Right lobe of liver (tissue), 6 donors: ENCODE measurements at regions not wholly inside any gene's neighbourhood (a gene's known extent, or its start where the extent isn't known, plus 50 kb on each side); places are given as distances from the start of the nearest gene placed in this dataset.
A peak's percentile ranks its signal among the peaks of the same experiment; 100 is the strongest.

ENCODE experiments used
- ATAC-seq, 4 donors: fragments of 200-7000 bp; cut with Tn5 transposase; one replicate each; pipeline ENCODE4 v1.9.1; 2020; ENCODE audit warnings: mild to moderate bottlenecking in 4 of 4, moderate library complexity in 4 of 4
- DNase-seq, 3 donors: peaks; one replicate each; pipeline ENCODE4 v3.0.0-alpha.2; 2020
- H3K27ac ChIP-seq, 3 donors: fragments of 200-600 bp; one replicate each; pipeline ENCODE4 v1.8.0; 2022
- H3K27me3 ChIP-seq, 2 donors: fragments of 200-600 bp; one replicate each; pipeline ENCODE4 v1.8.0; 2022
- H3K36me3 ChIP-seq, 4 donors: fragments of 200-600 bp; sonication (generic) in 1 of 4; one replicate each; pipeline versions ENCODE4 v1.5.1 to v1.8.0; 2017 to 2022; ENCODE audit warnings: control low read depth in 1 of 4
- H3K4me1 ChIP-seq, 4 donors: fragments of 200-600 bp; sonication (generic) in 1 of 4; one replicate each; pipeline versions ENCODE4 v1.5.1 to v1.8.0; 2017 to 2022; ENCODE audit warnings: control low read depth in 1 of 4
- H3K4me3 ChIP-seq, 3 donors: fragments of 200-600 bp; one replicate each; pipeline ENCODE4 v1.8.0; 2022
- H3K9me3 ChIP-seq, 4 donors: fragments of 200-600 bp; sonication (generic) in 1 of 4; one replicate each; pipeline versions ENCODE4 v1.5.1 to v1.8.0; 2017 to 2022; ENCODE audit warnings: control low read depth in 1 of 4
- CTCF ChIP-seq, 4 donors: fragments of 200-600 bp in 3 of 4; fragments of 450-650 bp in 1 of 4; IDR thresholded peaks; one replicate each; pipeline versions ENCODE4 v1.5.1 to v1.8.0; 2016 to 2022; ENCODE audit warnings: antibody characterized with exemption in 4 of 4, mild to moderate bottlenecking in 2 of 4
- POLR2A ChIP-seq: fragments of 450-650 bp; IDR thresholded peaks from one replicate; pipeline ENCODE4 v1.6.1; 2017; ENCODE audit warnings: antibody characterized with exemption, mild to moderate bottlenecking
- WGBS: methylation state at CpG from one replicate; pipeline ENCODE4 v1.1.6; 2018; ENCODE audit warnings: low coverage, low lambda C conversion rate; ENCODE audit not compliant: insufficient coverage; ENCODE audit errors: missing lambda C conversion rate; 5-methylcytosine and 5-hydroxymethylcytosine counted together
- intact Hi-C, 2 donors: fragments of 100-400 bp; cut with DNase I; formaldehyde crosslinking; loops; one replicate each; pipeline versions ENCODE4 v1.11.2 to v1.14.1; 2022
- donor health status: DM: no; HTN: yes; CAD: no.
- donor health status: DM: no; HTN: no; CAD: no.
- donor health status: DM: no; HTN: no; CAD: no.
- donor health status: DM: no; HTN: yes; CAD: no.
- donor health status: DM: no; HTN: yes; CAD: no.

- WGBS = 94% methylated on average over 1 of the region's 1 CpG
- no peaks in the 10 kb centered on the region for H3K4me1 ChIP-seq
- no peak overlapping the region for H3K4me3 ChIP-seq
- H3K27me3 ChIP-seq = no peaks in the 10 kb centered on the region
- ATAC-seq (no peak), DNase-seq (no peak)
- no peak for TF ChIP-seq POLR2A
- TF ChIP-seq CTCF (IDR thresholded peaks at IDR 0.05) = no peak
- H3K27ac ChIP-seq = no peak overlapping the region
- no peaks in the 10 kb centered on the region for H3K9me3 ChIP-seq
- no peaks in the 10 kb centered on the region for H3K36me3 ChIP-seq
- intact Hi-C loops = no loop called here
These were observed 93.9 kb downstream of the ZNF330 start for GRCh38 chr4:141314627-141315026.

- intact Hi-C loops = no loop called here
- Histone ChIP-seq H3K27me3 (no peaks in the 10 kb centered on the region), H3K9me3 (no peaks in the 10 kb centered on the region), H3K4me3 (no peak overlapping the region), H3K27ac (no peak overlapping the region), H3K4me1 (peaks cover 0 to 13% (median 0%) of the 10 kb centered on the region in 4 donors), H3K36me3 (no peaks in the 10 kb centered on the region)
- TF ChIP-seq POLR2A (no peak), CTCF (IDR thresholded peaks at IDR 0.05) (no peak)
- DNase-seq = no peak
- WGBS = 54% methylated on average over 6 of the region's 6 CpGs
- ATAC-seq = peak in 1 of 4 donors; percentile 16
These were observed 108.0 kb downstream of the ZNF330 start for GRCh38 chr4:141328560-141329173.

- Histone ChIP-seq H3K9me3 (no peaks in the 10 kb centered on the region), H3K4me3 (no peak overlapping the region), H3K27ac (no peak overlapping the region), H3K36me3 (no peaks in the 10 kb centered on the region), H3K4me1 (peaks cover 0 to 16% (median 0%) of the 10 kb centered on the region in 4 donors), H3K27me3 (no peaks in the 10 kb centered on the region)
- WGBS = 16% methylated on average over 3 of the region's 3 CpGs
- TF ChIP-seq CTCF (IDR thresholded peaks at IDR 0.05) (no peak), POLR2A (no peak)
- ATAC-seq (peak; percentile 29 to 66 (median 44)), DNase-seq (no peak)
- intact Hi-C loops = no loop called here
These were observed 108.5 kb downstream of the ZNF330 start for GRCh38 chr4:141329174-141329569.

GRCh38 chr4:141330616-141331015, 109.9 kb downstream of the ZNF330 start:
- no peaks in the 10 kb centered on the region for H3K27me3 ChIP-seq
- 75% methylated on average over 1 of the region's 1 CpG for WGBS
- ATAC-seq (no peak), DNase-seq (no peak)
- no peaks in the 10 kb centered on the region for H3K36me3 ChIP-seq
- peaks cover 0 to 30% (median 0%) of the 10 kb centered on the region in 4 donors for H3K4me1 ChIP-seq
- intact Hi-C loops = no loop called here
- H3K4me3 ChIP-seq = no peak overlapping the region
- H3K27ac ChIP-seq = no peak overlapping the region
- TF ChIP-seq CTCF (IDR thresholded peaks at IDR 0.05) (no peak), POLR2A (no peak)
- no peaks in the 10 kb centered on the region for H3K9me3 ChIP-seq
